GM19463 (cell line): ENCODE measurements at regions not wholly inside any gene's neighbourhood (a gene's known extent, or its start where the extent isn't known, plus 50 kb on each side); places are given as distances from the start of the nearest gene placed in this dataset.

Experiments
- ATAC-seq: cut with Tn5 transposase; IDR thresholded peaks from one replicate; pipeline ENCODE4 v1.9.1; 2021; ENCODE audit warnings: mild to moderate bottlenecking, moderate library complexity; ENCODE audit not compliant: unreplicated experiment

GRCh38 chrX:39576041-39576872 lies 521.5 kb downstream of the BCOR start:
- ATAC-seq = no peak

DNA sequence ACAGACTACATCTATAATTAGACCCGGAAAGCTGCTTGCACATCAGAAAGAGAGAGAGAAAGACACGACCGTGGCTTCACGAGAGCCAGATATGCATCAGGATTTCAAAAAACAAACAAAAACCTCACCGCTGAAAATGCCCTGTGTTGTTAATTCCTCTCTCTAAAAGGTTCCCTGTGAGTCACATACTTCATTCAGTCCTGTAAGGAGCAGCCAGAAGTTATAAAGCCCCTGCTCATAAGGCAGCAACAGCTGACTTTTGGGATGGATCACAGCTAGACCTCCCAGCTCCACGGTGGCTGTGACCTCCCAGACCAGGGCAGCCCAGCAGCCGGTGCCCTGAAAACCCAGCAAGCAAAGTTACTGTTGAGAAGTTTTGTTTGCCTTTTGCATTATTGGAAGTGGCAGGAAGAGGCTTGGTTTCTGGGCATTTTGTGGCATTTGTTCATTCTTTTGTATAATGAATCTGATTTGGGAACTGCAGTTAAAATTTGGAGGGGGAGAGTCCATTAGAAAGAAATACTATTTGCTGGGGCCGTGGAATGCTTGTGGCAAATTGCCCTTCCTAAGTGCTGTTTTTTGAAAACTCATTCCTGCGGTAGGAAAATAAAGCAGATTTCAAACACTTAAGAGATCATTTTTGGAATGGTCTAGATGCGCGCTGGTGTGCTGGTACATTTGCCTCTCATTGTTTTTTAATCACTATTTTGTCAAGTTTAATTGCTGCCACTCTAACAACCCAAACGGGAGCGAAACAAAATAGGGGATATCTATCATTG lies 520.4 kb downstream of the BCOR start:
- no peak for ATAC-seq

- peak; percentile 97 for ATAC-seq
Measured at GRCh38 chrX:39577985-39578869, 519.5 kb downstream of the BCOR start.

DNA sequence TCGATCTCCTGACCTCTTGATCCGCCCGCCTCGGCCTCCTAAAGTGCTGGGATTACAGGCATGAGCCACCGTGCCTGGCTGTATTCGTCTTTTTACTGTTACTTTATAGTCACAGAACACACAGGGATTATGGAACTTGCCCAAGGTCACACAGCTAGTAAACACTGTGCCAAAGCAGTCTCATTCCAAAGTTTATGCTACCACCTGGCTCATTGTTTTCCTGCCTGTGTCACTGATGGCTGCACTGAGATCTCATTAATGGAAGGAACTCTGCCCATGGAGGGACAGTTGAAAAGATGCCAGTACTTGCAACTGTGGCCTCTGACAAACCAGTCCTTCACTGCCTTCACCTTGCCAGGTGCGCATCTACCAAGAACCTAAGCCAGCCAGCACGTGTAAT lies 517.7 kb downstream of the BCOR start:
- ATAC-seq = no peak

DNA sequence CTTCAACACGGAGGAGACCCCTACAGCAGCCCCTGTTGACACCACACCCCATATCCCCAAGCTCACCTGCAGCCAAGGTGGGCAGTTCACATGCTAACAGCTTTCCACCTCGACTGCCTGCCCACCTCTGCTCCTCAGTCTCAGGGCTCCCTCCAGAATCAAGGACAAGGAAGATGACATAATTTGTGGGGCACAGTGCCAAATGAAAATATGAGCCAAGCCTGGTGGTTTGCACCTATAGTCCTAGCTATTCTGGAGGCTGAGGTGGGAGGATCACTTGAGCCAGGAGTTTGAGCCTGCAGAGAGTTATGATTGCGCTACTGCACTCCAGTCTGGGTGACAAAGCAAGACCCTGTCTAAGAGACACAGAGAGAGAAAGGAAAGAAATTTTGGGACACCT lies 516.3 kb downstream of the BCOR start:
- ATAC-seq = no peak

GRCh38 chrX:39582091-39582490 lies 515.7 kb downstream of the BCOR start:
- ATAC-seq = no peak

DNA sequence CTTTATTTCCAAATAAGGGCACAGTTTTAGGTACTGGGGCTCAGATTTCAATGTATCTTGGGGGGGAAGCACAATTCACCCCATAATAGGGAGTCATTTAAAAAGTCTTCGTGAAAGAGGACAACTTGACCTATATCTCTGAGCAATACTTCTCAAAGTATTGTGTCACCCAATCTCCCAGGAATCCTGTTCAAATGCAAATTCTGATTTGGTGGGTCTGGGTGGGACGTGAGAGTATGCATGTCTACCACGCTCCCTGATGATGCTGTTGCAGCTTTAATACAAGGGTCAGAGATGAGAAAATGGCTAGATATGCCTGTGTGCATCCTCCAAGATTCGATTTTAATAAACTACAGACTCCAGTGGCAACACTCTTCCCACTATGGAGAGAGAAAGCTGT lies 514.8 kb downstream of the BCOR start:
- no peak for ATAC-seq

DNA sequence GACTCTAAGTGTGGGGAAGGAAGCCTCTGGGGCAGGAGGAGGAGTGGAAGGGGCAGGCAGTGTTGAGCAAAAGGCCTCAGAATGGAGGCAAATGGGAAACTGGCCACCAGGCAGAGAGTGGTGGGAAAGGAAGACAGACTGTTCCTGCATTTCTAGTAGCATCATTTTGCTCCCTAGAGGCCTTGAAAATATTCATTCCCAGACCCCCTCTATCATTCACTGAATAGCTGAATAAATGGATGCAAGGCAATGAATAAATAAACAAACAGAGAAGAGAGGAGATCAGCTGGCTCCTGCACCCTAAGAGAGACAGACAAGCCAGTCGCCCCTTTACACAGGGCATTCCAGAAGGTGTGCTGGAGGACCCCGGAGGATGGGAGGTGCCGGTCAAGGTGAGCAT lies 511.9 kb downstream of the BCOR start:
- no peak for ATAC-seq

GRCh38 chrX:39586359-39586758 lies 511.4 kb downstream of the BCOR start:
- no peak for ATAC-seq

GRCh38 chrX:39591099-39591498 lies 506.7 kb downstream of the BCOR start:
- no peak for ATAC-seq

- ATAC-seq = no peak
Measured at GRCh38 chrX:39592776-39593175, 505.0 kb downstream of the BCOR start.

DNA sequence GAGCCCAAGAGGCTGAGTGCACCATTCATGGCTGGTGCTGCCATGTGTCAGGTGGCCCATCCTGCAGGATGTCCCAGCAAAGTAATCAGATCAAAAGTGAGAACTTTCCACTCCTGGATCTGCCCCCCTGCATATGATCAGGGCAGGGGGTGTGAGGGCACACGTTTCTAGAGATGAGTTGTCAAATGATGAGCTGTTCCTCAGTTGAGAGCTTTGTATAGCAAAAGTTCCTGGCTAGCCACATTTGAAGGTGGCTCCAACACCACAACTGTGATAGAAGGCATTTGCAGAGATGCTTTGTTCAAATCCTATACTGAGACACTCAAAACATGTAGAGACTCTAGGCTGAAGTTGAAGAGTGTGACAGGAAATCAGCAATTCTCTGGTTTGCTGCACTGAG lies 501.8 kb downstream of the BCOR start:
- ATAC-seq = no peak

GRCh38 chrX:39596437-39596836 lies 501.3 kb downstream of the BCOR start:
- no peak for ATAC-seq

DNA sequence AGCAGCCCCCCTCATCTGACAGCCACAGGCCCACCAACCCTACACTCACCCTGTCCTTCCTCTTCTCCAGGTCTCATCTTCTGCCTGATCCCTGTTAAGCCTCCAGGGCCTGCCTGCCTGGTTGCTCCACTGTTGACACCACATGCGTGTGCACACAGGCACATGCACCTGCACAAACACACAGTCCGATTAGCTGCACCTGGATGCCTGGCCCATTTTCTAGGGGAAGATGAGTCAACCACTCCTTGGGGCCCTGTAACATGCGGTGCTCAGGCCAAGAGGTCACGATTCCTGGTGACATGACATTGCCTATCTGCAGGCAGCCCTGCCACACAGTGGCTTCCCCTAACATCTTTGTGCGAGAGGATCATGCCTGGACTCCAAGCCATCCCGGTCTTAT lies 498.4 kb downstream of the BCOR start:
- no peak for ATAC-seq

DNA sequence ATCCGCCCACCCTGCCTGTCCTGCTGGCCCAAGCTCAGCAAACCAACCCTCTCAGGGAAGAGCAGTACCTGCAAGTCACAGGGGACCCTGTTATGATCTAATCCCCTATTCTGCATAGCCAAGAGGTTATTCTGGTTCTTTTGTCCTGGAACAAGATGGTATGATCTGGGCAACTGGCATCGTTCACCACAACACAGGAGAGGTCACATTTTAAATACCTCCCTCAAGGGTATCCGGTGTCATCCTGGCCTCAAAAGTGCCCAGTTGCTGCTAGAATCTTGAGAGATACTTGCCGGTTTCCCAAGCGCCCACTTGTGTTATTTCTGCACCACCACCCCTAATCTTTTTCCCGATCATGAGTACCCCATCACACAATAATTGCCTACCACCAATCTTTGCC lies 497.5 kb downstream of the BCOR start:
- no peak for ATAC-seq

- no peak for ATAC-seq
Measured at GRCh38 chrX:39601231-39602177, 496.3 kb downstream of the BCOR start.

- no peak for ATAC-seq
Measured at GRCh38 chrX:39602195-39602594, 495.6 kb downstream of the BCOR start.

DNA sequence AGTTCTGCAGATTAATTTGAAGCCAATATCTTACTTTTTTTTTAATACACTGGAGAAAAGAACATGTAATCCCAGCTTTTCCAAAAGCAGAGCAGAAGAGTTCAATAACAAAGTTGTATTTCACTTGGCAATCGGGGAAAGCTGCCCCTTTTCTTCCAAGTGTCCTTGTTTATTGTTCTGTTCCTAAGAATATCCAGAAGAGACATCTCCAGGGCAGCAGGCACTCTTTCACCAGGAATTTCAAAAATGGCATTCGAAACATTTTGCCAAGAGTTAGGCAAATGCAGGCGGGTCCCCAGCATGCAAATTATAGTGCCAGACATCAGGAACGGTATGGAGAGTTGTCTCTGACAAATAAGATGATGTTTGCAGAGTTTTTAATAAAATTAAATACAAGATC lies 494.5 kb downstream of the BCOR start:
- ATAC-seq = no peak

DNA sequence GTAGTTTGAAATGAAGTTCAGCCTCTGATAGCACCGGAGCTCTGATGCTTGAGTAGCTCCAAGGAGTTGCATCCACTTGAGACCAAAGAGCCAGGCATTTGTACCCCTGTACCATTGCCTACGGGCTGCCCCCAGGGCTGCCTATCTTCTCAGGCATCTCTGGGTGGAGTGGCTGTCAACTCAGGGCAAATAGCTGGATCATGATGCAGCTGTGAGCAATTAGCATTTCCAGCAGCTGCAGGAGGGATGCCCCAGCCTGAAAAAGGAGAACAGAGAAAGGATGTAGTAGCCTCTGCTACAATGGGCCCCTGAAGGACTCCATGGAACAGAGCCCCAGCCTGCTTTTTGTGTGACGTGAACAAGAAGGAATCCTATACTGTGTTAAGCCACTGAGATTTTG lies 492.6 kb downstream of the BCOR start:
- no peak for ATAC-seq

- no peak for ATAC-seq
Measured at GRCh38 chrX:39605866-39606265, 491.9 kb downstream of the BCOR start.
